Spinal cord (tissue), 9 donors: ENCODE measurements at regions not wholly inside any gene's neighbourhood (a gene's known extent, or its start where the extent isn't known, plus 50 kb on each side); places are given as distances from the start of the nearest gene placed in this dataset.

ENCODE experiments used
- DNase-seq, 6 donors: peaks; one replicate each; pipeline versions ENCODE4 v3.0.0 to v3.0.0-alpha.2; 2013 to 2015; ENCODE audit warnings: low spot score in 6 of 6, low read depth in 4 of 6
- H3K27ac ChIP-seq: one replicate; pipeline ENCODE4 v1.5.1; 2013; ENCODE audit warnings: low read depth, low read length, control low read depth
- H3K27me3 ChIP-seq: one replicate; pipeline ENCODE4 v1.6.1; 2013; ENCODE audit warnings: low read length; ENCODE audit not compliant: control insufficient read depth, insufficient read depth
- H3K36me3 ChIP-seq: one replicate; pipeline ENCODE4 v1.6.1; 2013; ENCODE audit warnings: low read length; ENCODE audit not compliant: control insufficient read depth, insufficient read depth
- H3K4me1 ChIP-seq: one replicate; pipeline ENCODE4 v1.6.1; 2013; ENCODE audit warnings: low read length; ENCODE audit not compliant: control insufficient read depth, insufficient read depth
- H3K4me3 ChIP-seq: one replicate; pipeline ENCODE4 v1.5.1; 2013; ENCODE audit warnings: low read depth, low read length, control low read depth
- H3K9me3 ChIP-seq: one replicate; pipeline ENCODE4 v1.6.1; 2013; ENCODE audit warnings: low read length; ENCODE audit not compliant: control insufficient read depth, insufficient read depth
- WGBS: methylation state at CpG from one replicate; pipeline ENCODE4 v1.1.5; 2013; ENCODE audit warnings: missing lambda C conversion rate; ENCODE audit not compliant: insufficient coverage; 5-methylcytosine and 5-hydroxymethylcytosine counted together
- donor health status: healthy.

DNA sequence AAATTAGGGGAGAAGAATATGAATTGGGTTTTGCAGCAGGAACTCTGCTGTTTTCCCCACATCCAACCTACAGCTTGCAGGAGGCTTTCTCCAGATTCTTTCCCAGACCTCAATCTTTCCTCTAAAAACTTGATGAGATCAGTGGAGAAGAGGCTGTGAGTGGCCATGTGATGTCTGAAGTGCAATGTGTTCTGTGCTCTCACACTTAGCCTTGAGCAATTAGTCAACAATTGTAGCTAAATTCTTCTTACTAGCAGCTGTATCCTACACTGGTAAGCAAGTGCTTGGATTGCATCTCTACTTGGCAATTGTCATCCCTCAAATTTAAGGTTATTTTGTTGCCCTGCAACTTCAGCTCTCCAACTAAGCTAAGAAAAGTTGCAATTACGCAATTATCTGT lies 807.3 kb upstream of the RGS18 start:
- Histone ChIP-seq H3K27me3 (no peaks in the 10 kb centered on the region), H3K36me3 (no peaks in the 10 kb centered on the region), H3K4me1 (no peaks in the 10 kb centered on the region), H3K4me3 (no peak overlapping the region), H3K9me3 (no peaks in the 10 kb centered on the region), H3K27ac (no peak overlapping the region)
- no peak for DNase-seq
- WGBS = no CpG with 5 or more reads among the region's 1 CpG

DNA sequence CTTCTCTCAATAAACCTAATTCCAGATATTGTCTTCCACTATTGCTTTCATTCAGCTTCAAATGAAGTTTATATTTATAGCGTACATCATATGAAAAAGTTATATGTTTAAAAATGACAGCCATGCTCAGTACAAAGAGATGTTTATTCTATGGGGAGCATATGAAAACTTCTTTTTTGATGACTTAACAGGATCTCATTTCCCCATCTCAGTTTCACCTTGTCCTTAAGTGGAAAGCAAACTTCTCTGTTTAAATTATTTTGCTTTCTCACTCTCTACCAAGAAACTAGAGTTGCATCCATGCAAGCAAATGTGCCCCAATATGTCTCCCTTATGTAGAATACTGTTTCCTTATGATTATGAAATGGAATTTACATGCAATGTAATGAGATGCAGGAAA lies 799.5 kb upstream of the RGS18 start:
- Histone ChIP-seq H3K9me3 (no peaks in the 10 kb centered on the region), H3K27ac (no peak overlapping the region), H3K4me3 (no peak overlapping the region), H3K4me1 (no peaks in the 10 kb centered on the region), H3K27me3 (no peaks in the 10 kb centered on the region), H3K36me3 (no peaks in the 10 kb centered on the region)
- WGBS = no CpG with 5 or more reads among the region's 1 CpG
- peak in 1 of 6 donors; percentile 2 for DNase-seq

DNA sequence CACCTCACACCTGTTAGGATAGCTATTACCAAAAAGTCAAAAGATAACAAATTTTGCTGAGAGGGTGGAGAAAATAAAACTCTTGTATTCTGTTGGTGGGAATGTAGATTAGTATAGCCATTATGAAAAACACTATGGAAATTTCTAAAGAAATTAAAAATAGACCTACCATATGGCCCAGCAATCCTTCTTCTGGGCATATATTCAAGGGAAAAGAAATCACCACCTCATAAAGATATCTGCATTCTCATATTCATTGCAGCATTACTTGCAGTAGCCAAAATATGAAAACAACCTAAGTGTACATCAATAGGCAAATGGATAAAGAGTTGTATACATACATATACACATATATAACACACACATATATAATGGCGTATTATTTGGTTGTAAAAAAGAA lies 791.6 kb upstream of the RGS18 start:
- no peak overlapping the region for H3K4me3 ChIP-seq
- WGBS = no CpG with 5 or more reads among the region's 1 CpG
- DNase-seq = peak in 1 of 6 donors; percentile 66

DNA sequence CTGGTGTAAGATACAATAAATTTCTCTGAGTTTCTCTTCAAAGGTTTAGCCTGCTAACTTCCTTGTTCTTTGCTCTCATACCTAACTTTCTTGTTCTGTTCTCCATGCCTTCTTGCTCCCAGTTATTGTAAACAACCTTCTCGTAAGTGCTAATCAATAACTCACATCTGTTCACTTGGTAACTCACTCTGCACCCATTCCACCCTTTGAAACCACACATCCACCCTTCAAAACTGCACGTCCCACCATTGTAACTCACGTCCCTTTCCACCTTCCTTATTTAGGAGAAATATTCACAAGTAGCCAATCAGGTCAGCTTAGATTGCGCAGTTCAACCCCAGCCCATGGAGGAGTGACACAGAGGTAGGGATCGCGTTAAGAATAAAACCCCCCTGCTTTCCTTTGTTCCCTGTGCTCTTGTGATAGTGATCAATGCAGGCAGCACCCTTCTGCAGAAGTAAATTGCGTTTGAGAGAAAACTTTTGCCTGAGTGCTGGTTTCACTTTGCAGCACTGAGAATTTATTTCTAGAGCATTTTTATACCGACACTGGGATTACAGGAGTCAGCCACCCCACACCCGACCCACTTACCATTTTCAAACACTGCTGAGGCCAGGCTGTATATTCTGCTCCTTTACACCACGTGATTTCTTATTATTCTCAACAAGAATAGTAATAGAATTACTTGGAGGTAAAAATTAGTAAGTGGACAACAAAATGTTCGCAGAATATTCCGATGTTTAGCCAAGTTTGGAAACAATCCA lies 789.2 kb upstream of the RGS18 start:
- H3K27me3 ChIP-seq = no peaks in the 10 kb centered on the region
- whole genome bisulfite sequencing = 70% methylated on average over 2 of the region's 12 CpGs
- no peaks in the 10 kb centered on the region for H3K9me3 ChIP-seq
- DNase-seq = no peak
- H3K27ac ChIP-seq = no peak overlapping the region
- H3K36me3 ChIP-seq = no peaks in the 10 kb centered on the region
- no peak overlapping the region for H3K4me3 ChIP-seq
- no peaks in the 10 kb centered on the region for H3K4me1 ChIP-seq

More for the DNA sequence above, 791.6 kb upstream of the RGS18 start:
- Histone ChIP-seq H3K4me1 (no peaks in the 10 kb centered on the region), H3K27ac (no peak overlapping the region), H3K36me3 (no peaks in the 10 kb centered on the region), H3K27me3 (no peaks in the 10 kb centered on the region), H3K9me3 (no peaks in the 10 kb centered on the region)

DNA sequence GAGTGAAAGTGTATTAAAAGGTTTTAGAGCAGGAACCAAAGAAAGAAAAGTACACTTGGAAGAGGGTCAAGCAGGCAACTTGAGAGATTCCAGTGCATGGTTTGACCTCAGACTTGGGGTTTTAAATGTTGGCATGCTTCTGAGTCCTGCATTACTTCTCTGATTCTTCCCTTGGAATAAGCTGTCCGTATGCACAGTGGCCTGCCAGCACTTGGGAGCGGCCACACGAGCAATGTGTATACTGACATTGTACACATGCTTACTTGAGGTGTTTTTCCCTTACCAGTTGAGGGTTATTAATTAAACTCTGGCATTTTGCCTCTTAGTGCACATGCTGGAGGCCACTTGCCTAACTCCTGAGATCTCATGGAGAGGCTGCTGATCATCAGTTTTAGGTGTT lies 786.6 kb upstream of the RGS18 start:
- peak in 1 of 6 donors; percentile 16 for DNase-seq
- Histone ChIP-seq H3K4me3 (no peak overlapping the region), H3K36me3 (no peaks in the 10 kb centered on the region), H3K27ac (no peak overlapping the region), H3K27me3 (no peaks in the 10 kb centered on the region), H3K9me3 (peaks cover 2% of the 10 kb centered on the region), H3K4me1 (no peaks in the 10 kb centered on the region)
- WGBS = no CpG with 5 or more reads among the region's 3 CpGs

DNA sequence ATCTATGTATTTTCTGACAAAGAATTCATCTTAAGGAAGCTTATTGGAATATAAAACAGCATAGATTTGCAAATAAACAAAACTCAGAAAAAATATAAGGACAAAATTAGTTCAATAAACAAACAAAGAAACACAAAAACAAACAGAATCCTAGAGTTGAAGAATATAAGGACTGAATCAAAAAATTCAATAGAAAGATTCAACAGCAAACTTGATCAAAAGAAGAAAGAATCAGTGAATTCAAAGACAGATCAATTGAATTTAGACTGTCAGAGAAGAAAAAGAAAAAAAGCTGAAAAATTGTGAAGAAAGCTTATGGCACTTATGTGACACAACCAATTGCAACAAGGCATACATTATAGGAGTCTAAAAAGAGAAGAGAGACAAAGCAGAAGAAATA lies 770.0 kb upstream of the RGS18 start:
- H3K27ac ChIP-seq = no peak overlapping the region
- H3K36me3 ChIP-seq = no peaks in the 10 kb centered on the region
- no peaks in the 10 kb centered on the region for H3K27me3 ChIP-seq
- H3K4me1 ChIP-seq = no peaks in the 10 kb centered on the region
- no peak for DNase-seq
- peaks cover 6% of the 10 kb centered on the region for H3K9me3 ChIP-seq
- H3K4me3 ChIP-seq = no peak overlapping the region

DNA sequence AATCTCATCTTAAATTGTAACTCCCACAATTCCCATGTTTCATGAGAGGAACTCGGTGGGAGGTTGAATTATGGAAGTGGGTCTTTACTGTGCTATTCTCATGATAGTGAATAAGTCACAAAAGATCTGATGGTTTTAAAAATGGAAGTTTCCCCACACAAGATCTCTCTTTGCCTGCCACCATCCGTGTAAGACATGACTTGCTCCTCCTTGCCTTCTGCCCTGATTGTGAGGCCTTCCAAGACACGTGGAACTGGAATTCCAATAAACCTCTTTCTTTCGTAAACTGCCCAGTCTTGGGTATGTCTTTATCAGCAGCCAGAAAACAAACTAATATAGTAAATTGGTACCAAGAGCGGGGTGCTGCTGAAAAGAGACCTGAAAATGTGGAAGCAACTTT lies 761.6 kb upstream of the RGS18 start:
- Histone ChIP-seq H3K36me3 (no peaks in the 10 kb centered on the region), H3K4me3 (no peak overlapping the region), H3K4me1 (no peaks in the 10 kb centered on the region), H3K27me3 (no peaks in the 10 kb centered on the region), H3K9me3 (no peaks in the 10 kb centered on the region), H3K27ac (no peak overlapping the region)
- no peak for DNase-seq
- whole genome bisulfite sequencing = 96% methylated on average over 4 of the region's 5 CpGs

DNA sequence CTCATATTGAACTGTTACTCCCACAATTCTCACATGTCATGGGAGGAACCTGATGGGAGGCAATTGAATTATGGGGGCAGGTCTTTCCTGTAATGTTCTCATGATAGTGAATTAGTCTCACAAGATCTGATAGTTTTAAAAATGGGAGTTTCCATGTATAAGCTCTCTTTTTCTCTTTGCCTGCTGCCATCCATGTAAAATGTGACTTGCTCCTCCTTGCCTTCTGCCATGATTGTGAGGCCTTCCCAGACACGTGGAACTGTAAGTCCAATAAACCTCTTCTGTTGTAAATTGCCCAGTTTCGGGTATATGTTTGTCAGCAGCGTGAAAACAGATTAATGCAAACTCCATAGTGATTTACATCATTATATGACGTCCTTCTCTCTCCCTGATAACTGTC lies 759.7 kb upstream of the RGS18 start:
- DNase-seq = no peak
- no peaks in the 10 kb centered on the region for H3K27me3 ChIP-seq
- WGBS = 100% methylated on average over 1 of the region's 4 CpGs
- no peak overlapping the region for H3K27ac ChIP-seq
- no peaks in the 10 kb centered on the region for H3K36me3 ChIP-seq
- no peaks in the 10 kb centered on the region for H3K9me3 ChIP-seq
- H3K4me1 ChIP-seq = no peaks in the 10 kb centered on the region
- no peak overlapping the region for H3K4me3 ChIP-seq

DNA sequence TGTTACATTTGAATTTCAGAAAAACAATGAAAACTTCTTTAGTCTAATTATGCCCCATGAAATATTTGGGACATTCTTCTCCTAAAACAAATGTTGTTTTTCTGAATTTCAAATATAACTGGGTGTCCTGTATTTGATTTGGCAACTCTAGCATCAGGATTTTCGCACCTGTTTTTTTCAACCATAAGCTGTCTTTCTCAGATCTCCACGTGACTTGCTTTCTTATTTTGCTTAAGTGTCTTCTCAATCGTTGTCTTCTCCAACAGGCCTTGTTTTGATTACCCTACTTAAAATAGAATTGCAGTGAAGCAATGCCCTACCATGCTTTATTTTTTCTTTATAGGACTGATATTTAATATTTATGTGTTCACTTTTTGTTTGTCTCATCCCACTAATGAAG lies 752.8 kb upstream of the RGS18 start:
- Histone ChIP-seq H3K36me3 (no peaks in the 10 kb centered on the region), H3K27me3 (no peaks in the 10 kb centered on the region), H3K9me3 (no peaks in the 10 kb centered on the region), H3K27ac (no peak overlapping the region), H3K4me1 (no peaks in the 10 kb centered on the region), H3K4me3 (no peak overlapping the region)
- no CpG with 5 or more reads among the region's 3 CpGs for WGBS
- DNase-seq = peak in 1 of 6 donors; percentile 42

DNA sequence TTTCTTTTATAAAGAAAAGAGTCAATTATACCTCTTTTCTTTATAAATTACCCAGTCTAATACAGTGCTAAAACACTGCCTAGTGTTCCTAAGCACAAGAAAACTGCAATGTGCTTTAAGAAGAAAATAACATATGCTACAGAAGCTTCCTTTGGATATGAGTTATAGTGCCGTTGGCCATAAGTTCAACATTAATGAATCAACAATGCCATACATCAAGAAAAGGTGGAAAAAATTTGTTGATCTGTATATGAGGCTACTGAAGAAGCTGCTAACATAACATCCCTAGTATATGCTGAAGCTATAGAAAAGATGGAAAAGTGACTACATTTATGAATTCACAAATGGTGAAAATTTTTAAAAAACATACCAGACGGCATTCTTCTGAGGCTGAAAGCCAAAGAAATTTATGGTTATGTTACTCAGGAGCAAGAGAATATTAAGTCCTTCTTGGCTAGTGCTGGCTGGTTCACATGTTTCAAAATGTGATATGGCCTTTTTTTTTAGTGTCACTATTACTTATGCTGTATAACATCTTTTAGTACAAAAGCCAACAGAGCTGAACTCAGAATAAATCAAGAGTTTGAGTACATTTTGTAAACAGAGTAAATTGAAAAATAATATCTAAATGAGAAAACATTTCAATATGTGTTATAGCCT lies 743.2 kb upstream of the RGS18 start:
- DNase-seq = peak in 1 of 6 donors; percentile 5
- no CpG with 5 or more reads among the region's 2 CpGs for WGBS

More for the DNA sequence above, 743.2 kb upstream of the RGS18 start:
- Histone ChIP-seq H3K4me3 (no peak overlapping the region), H3K27ac (no peak overlapping the region), H3K36me3 (no peaks in the 10 kb centered on the region), H3K4me1 (no peaks in the 10 kb centered on the region), H3K9me3 (no peaks in the 10 kb centered on the region), H3K27me3 (no peaks in the 10 kb centered on the region)
